ENCODE measurements at regions not wholly inside any gene's neighbourhood (a gene's known extent, or its start where the extent isn't known, plus 50 kb on each side); places are given as distances from the start of the nearest gene placed in this dataset.

DNA sequence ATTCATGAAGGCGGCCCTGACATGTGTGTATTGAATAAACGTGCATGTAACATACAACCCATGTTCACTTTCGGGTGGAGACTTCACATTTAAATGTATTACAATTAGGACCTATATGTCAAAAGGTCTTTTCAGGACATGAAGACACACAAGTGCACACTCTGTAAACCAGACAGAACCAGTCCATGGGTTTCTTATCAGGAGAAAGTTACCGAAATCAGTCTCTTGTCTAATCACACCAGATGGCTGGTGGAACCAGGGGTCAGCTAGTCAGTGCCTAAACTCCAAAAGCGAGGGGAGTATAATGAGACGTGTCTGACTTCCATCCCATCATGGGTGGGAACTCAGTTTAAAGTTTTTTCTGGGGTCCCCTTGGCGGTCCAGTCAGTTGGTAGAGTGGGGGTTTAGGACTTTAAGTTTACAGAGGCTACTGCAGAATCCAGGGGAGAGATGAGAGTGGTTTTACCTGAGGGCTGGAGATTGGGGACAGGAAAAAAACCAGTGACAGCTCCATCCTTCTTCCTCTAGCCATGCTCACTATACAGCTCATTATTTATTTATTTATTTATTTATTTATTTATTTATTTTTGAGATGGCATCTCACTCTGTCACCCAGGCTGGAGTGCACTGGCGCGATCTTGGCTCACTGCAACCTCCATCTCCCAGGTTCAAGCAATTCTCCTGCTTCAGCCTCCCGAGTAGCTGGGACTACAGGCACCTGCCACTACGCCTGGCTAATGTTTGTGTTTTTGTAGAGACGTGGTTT, 251.3 kb upstream of the LYZL1 start:
- no peak for DNase-seq
- CTCF ChIA-PET: no interaction called here

DNA sequence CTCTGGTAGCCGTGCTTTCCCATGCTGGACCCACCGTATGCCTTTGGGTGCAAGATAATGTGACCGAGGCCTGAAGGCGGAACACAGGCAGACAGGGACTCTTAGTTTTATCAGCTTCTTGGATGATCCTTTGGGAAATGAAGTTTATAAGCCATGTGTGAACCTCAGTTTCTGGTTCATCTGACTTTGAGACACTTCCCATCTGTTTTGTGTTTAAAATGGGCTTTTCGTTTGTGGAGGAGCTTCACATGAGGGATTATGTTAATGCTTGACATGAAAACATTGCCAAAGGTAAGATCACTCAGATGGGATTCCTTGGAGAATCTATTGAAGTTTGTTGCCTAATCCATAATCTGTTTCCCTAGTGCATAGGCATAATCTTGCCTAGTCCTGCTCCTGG, 249.8 kb upstream of the LYZL1 start:
- H3K27me3 Mint-ChIP-seq: peaks cover 2% of the 10 kb centered on the region
- ATAC-seq: no peak
- peaks cover 2% of the 10 kb centered on the region for H3K9me3 Mint-ChIP-seq (ENCODE audit: low read depth)
- H3K36me3 Mint-ChIP-seq: no peaks in the 10 kb centered on the region
- CTCF ChIA-PET: no interaction called here
- H3K4me1 Mint-ChIP-seq: peaks cover 3% of the 10 kb centered on the region
- DNase-seq: no peak
- no peak overlapping the region for H3K27ac Mint-ChIP-seq
- no peak overlapping the region for H3K4me3 Mint-ChIP-seq

More for the DNA sequence above, 251.3 kb upstream of the LYZL1 start:
- Mint-ChIP-seq H3K9me3 (ENCODE audit: low read depth) (peaks cover 2% of the 10 kb centered on the region), H3K27ac (no peak overlapping the region), H3K4me3 (no peak overlapping the region), H3K36me3 (no peaks in the 10 kb centered on the region), H3K27me3 (no peaks in the 10 kb centered on the region), H3K4me1 (peaks cover 3% of the 10 kb centered on the region)
- ATAC-seq: no peak

DNA sequence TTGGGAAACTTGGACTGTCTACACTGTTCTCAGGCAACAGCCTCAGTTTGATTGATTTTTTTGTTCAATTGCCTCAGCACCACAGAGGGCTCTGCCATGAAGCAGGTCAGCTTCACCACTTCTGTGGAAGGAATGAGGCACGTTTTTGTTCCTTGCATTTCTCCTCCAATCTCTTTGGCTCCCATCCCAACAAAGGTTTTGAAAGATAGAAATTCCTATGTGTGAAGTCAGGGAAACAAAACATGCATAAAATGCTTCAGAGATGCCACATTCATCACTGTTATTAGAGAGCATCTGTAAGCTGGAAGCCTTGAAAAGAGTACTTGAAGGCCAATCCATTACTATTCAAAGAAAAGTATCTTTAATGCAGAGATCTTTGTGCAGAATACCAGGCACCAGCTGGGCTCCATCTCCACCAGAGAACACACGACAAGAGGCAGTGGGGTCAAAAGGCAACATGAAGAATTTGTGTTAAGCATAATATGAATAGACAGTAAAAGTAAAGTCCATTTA, 249.1 kb upstream of the LYZL1 start:
- CTCF ChIA-PET: no interaction called here
- H3K36me3 Mint-ChIP-seq: no peaks in the 10 kb centered on the region
- peaks cover 2% of the 10 kb centered on the region for H3K27me3 Mint-ChIP-seq
- H3K4me1 Mint-ChIP-seq: peaks cover 3% of the 10 kb centered on the region
- DNase-seq (no peak), ATAC-seq (no peak)
- peaks cover 2% of the 10 kb centered on the region for H3K9me3 Mint-ChIP-seq (ENCODE audit: low read depth)
- no peak overlapping the region for H3K27ac Mint-ChIP-seq
- no peak overlapping the region for H3K4me3 Mint-ChIP-seq

DNA sequence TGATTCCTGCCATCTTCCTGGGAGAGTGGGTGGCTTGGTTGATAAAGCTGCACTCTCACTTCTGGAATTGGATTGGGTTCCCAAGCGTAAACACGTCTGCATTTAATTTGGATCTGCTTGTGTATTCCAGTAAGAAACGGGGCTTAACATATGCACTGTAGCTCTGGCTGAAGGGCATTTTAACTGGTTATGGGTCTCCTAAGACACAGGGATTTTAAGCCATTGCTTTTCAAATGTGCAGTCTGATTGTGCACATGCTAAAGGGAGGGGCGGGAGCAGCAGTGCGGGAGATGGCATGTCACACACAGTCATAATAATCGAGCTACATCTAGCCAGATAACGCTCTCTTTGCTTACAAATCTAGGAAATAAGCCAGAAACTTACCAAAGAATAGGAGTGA, 247.3 kb upstream of the LYZL1 start:
- H3K9me3 Mint-ChIP-seq (ENCODE audit: low read depth): peaks cover 2% of the 10 kb centered on the region
- ATAC-seq: no peak

DNA sequence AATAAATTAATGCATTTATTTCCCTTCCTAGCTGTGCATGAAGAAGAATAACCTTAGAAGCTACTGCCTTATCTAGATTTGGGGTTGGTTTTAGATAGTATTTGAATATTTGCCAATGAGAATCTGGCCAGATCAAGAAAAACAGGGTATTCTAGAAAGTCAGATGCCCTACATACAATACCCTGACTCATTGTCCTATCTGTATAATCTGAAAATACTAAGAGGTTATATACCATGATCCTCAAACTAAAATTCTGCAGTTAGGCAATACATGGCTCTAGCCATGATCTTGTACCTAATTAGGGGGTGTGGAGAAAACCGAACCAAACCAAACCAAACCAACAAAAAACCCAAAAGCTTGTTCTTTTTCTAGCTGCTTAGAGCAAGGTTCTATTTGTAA, 240.4 kb upstream of the LYZL1 start:
- no peaks in the 10 kb centered on the region for H3K36me3 Mint-ChIP-seq
- no peak overlapping the region for H3K4me3 Mint-ChIP-seq
- ATAC-seq (no peak), DNase-seq (no peak)
- H3K27ac Mint-ChIP-seq: no peak overlapping the region
- no peaks in the 10 kb centered on the region for H3K4me1 Mint-ChIP-seq
- CTCF ChIA-PET: no interaction called here
- H3K9me3 Mint-ChIP-seq (ENCODE audit: low read depth): no peaks in the 10 kb centered on the region
- no peaks in the 10 kb centered on the region for H3K27me3 Mint-ChIP-seq

More for the DNA sequence above, 247.3 kb upstream of the LYZL1 start:
- H3K4me1 Mint-ChIP-seq: peaks cover 3% of the 10 kb centered on the region
- no peak for DNase-seq
- no peak overlapping the region for H3K27ac Mint-ChIP-seq
- no peaks in the 10 kb centered on the region for H3K36me3 Mint-ChIP-seq
- no peak overlapping the region for H3K4me3 Mint-ChIP-seq
- CTCF ChIA-PET: interaction anchor here (1.4 kb wide), 1 partner anchor 378 kb away, joined by 4 read pairs; no protein-coding TSS in a partner anchor
- peaks cover 2% of the 10 kb centered on the region for H3K27me3 Mint-ChIP-seq

DNA sequence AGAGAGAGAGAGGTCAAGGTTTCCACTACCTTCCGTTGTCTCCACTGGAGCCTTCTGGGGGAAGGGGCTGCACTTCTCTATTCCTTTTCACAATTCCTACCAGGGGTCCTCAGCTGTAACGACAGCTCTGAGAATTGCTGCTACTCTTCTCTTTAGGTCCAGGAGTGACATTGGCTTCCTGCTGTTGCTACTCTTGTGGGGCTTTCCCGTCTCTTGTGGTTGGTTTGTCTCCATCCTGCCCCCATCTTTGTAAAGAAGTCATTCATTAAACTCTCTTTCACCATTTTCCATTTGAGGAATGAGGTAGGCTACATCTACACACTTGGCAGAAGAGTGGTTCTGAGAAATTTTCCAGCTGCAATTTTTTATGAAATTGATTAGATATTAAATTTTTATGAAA, 238.8 kb upstream of the LYZL1 start:
- Mint-ChIP-seq H3K4me1 (no peaks in the 10 kb centered on the region), H3K4me3 (no peak overlapping the region), H3K27me3 (no peaks in the 10 kb centered on the region), H3K36me3 (no peaks in the 10 kb centered on the region), H3K9me3 (ENCODE audit: low read depth) (no peaks in the 10 kb centered on the region), H3K27ac (no peak overlapping the region)
- DNase-seq (no peak), ATAC-seq (no peak)
- CTCF ChIA-PET: no interaction called here

DNA sequence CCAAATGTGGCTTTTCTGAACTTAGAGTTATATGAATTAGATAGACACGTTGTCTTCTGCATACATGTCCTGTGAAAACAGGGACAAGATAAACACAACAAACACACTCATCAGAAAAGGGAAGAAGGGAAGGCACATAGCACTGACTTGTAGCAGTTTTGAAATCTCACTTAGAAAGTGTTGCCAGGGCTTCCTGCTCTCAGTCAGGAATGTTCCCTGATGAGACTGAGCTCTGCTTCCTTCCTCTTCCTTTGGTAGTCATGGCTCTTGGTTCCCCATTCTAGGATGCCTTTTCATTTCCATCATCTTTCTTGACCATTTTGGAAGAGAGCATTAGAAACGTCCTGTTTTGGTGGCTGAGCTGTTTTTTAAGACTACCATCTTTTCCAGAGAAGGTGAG, 233.8 kb upstream of the LYZL1 start:
- no peaks in the 10 kb centered on the region for H3K36me3 Mint-ChIP-seq

DNA sequence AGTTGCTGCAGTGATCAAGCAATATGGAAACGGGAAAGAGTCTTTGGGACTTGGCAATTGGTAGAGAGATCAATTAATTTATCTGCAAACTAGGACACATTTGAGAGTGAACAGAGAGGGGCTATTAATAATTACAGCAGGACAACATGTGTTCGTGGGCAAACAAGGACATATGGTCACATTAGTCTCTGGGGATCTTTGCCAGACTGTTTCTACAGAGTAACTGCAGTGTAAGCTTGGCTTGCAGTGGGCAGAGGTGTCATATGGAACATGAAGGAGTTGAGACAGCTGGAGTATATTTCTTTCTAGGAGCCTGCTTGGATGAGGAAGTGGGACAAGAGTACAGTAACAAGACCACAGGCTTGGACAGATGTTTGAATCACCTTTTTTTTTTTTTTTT, 232.1 kb upstream of the LYZL1 start:
- DNase-seq (no peak), ATAC-seq (no peak)
- Mint-ChIP-seq H3K27me3 (no peaks in the 10 kb centered on the region), H3K9me3 (ENCODE audit: low read depth) (no peaks in the 10 kb centered on the region), H3K4me3 (no peak overlapping the region), H3K4me1 (no peaks in the 10 kb centered on the region), H3K27ac (no peak overlapping the region), H3K36me3 (no peaks in the 10 kb centered on the region)
- CTCF ChIA-PET: no interaction called here

More for the DNA sequence above, 233.8 kb upstream of the LYZL1 start:
- no peak overlapping the region for H3K4me3 Mint-ChIP-seq
- CTCF ChIA-PET: no interaction called here
- no peaks in the 10 kb centered on the region for H3K9me3 Mint-ChIP-seq (ENCODE audit: low read depth)
- DNase-seq (no peak), ATAC-seq (no peak)
- no peak overlapping the region for H3K27ac Mint-ChIP-seq
- no peaks in the 10 kb centered on the region for H3K4me1 Mint-ChIP-seq
- H3K27me3 Mint-ChIP-seq: no peaks in the 10 kb centered on the region

DNA sequence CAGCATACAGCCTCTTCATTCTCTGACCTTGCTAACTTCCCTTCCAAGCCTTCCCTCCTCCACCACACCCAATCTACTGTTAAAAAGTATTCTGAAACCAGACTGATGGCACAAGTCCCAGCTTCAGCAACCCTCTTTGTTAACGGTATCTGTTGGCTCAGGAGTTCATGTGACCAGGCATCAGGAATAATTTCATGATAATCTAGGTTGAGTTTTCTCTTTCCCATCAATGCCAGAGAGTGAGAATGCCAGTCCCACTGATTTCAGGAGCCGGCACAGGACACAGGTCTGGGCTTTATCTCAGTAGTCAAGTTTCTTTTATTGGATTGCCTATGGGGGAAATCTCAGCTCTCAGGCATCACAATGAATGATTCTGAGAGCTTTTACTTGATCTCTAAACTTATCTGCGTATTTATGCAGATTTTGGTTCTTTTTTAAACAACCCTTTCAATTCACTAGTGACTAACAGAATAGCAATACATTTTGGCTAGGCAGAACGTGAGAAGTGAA, 231.0 kb upstream of the LYZL1 start:
- no peak overlapping the region for H3K27ac Mint-ChIP-seq
- H3K4me3 Mint-ChIP-seq: no peak overlapping the region
- CTCF ChIA-PET: no interaction called here
- H3K27me3 Mint-ChIP-seq: no peaks in the 10 kb centered on the region
- ATAC-seq: no peak
- no peaks in the 10 kb centered on the region for H3K4me1 Mint-ChIP-seq
- no peaks in the 10 kb centered on the region for H3K9me3 Mint-ChIP-seq (ENCODE audit: low read depth)
- H3K36me3 Mint-ChIP-seq: no peaks in the 10 kb centered on the region
- no peak for DNase-seq

DNA sequence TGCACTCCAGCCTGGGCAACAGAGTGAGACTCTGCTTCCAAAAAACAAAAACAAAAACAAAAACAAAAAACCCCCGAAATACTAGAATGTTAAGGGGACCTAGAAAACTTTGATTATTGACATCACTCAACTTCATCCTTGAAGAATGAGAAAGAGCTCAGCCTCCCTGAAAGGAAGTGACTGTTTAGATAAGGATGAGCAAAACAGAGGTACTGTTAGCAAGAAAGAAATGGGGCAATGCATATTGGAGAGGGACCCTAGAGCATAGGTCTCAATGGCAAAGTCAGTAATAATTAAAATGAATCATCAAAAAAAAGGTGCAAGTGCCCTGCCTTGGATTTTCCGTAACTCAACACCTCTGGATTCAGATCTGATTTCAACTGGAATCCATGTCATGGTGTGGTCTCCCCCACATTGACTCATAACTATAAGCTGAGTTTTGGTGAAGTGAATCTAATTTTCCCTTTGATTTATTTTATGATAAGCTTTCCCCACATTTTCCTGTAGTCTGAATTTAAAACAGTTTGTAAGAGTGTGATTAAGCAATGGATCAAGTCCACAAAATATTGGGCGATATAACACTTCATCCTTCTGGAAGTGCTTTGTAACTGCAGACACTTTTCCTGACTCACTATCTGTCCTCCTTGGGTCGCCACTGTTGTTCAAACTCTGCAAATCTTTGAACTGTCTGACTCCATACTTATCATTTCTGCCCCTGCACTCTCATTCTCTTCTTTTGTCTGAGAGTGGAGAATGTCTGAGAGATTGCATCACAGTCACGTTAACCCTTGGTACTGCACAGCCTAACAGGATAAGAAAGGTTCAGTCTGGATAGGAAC, 224.8 kb upstream of the LYZL1 start:
- CTCF ChIA-PET: no interaction called here
- H3K36me3 Mint-ChIP-seq: no peaks in the 10 kb centered on the region
- no peak overlapping the region for H3K27ac Mint-ChIP-seq
- no peaks in the 10 kb centered on the region for H3K4me1 Mint-ChIP-seq
- DNase-seq: no peak
- H3K9me3 Mint-ChIP-seq (ENCODE audit: low read depth): no peaks in the 10 kb centered on the region
- ATAC-seq: no peak
- no peaks in the 10 kb centered on the region for H3K27me3 Mint-ChIP-seq
- no peak overlapping the region for H3K4me3 Mint-ChIP-seq

DNA sequence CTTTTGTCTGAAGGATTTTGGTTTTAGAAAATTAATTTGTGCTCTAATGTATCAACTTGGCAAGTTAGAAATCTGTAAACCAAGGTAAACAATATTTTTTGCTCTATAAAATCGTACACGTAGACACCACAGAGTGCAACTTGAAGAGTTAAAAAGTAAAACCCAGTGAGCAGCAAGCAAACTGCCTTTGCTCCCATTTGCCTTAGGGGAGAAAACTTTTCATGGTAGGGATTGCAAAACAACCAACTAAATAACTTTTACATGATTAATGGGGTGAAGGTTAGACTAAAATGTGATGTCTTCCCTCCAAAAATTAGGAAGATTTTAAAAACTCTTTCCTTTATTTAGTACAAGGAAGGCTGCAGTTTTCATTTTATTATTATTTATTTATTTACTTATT, 224.2 kb upstream of the LYZL1 start:
- DNase-seq (no peak), ATAC-seq (no peak)
- Mint-ChIP-seq H3K4me1 (no peaks in the 10 kb centered on the region), H3K36me3 (no peaks in the 10 kb centered on the region), H3K9me3 (ENCODE audit: low read depth) (no peaks in the 10 kb centered on the region), H3K27me3 (no peaks in the 10 kb centered on the region), H3K4me3 (no peak overlapping the region), H3K27ac (no peak overlapping the region)
- CTCF ChIA-PET: no interaction called here

DNA sequence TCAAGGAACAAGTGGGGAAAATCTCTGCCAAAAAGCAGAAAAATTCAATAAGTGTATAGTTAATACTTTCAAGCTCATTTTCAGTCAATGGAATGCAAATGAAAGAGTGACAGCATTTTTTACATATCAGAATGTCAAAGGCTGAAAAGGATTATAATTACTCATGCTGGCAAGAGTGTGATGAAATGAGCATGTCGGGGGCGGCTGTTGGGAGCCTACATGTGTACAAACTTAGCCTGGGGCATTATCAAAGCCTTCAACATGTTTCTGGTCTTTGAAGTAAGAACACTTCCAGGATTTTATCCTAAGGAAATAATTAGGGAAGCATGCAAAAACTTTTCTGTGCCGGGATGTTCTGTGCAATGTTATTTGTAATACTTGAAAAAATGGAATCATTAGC, 221.7 kb upstream of the LYZL1 start:
- DNase-seq: no peak
- H3K4me3 Mint-ChIP-seq: no peak overlapping the region
- no peaks in the 10 kb centered on the region for H3K36me3 Mint-ChIP-seq
- H3K27ac Mint-ChIP-seq: no peak overlapping the region
- no peaks in the 10 kb centered on the region for H3K9me3 Mint-ChIP-seq (ENCODE audit: low read depth)
- no peaks in the 10 kb centered on the region for H3K27me3 Mint-ChIP-seq
- ATAC-seq: no peak
- no peaks in the 10 kb centered on the region for H3K4me1 Mint-ChIP-seq
- CTCF ChIA-PET: no interaction called here

DNA sequence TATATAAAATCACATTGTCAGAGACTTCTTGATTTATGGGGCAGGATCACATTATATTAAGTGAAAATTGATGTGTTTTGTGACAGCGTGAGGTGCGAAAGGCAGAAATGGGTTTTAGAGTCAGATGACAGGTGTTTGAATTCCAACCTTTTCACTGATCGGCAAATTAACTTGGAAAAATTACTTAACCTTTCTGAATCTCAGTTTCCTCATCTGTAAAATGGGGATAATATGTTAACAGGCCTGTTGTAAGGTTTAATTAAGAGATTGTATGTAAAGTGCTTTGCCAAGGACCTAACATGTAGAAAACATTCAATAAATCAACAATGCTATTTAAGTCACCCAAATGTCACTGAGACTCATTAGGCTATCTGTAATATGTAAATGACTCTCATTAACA, 221.2 kb upstream of the LYZL1 start:
- no peak for DNase-seq
- CTCF ChIA-PET: no interaction called here
- Mint-ChIP-seq H3K36me3 (no peaks in the 10 kb centered on the region), H3K27me3 (no peaks in the 10 kb centered on the region), H3K9me3 (ENCODE audit: low read depth) (no peaks in the 10 kb centered on the region), H3K27ac (no peak overlapping the region), H3K4me3 (no peak overlapping the region), H3K4me1 (no peaks in the 10 kb centered on the region)
- ATAC-seq: no peak

DNA sequence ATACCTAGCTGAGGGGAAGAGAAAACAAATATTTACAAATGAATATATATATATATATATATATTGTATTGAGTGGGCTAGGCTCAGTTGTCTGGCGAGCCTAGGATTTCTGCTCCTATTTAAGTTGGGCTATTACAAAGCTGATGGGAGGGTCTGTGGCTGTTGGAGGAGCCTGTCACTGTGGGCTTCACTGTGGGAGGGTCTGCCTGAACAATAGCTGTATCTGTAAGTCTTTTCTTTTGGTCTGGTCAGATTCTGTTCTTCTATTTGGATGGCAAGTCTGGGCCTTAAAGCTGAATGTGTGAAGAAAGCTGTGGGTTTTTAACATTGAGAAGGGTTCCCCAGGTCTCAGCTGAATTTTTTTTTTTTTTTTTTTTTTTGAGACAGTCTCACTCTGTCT, 220.6 kb upstream of the LYZL1 start:
- Mint-ChIP-seq H3K4me3 (no peak overlapping the region), H3K9me3 (ENCODE audit: low read depth) (no peaks in the 10 kb centered on the region), H3K36me3 (no peaks in the 10 kb centered on the region), H3K4me1 (no peaks in the 10 kb centered on the region), H3K27me3 (no peaks in the 10 kb centered on the region), H3K27ac (no peak overlapping the region)
- ATAC-seq (no peak), DNase-seq (no peak)
- CTCF ChIA-PET: no interaction called here

Data from activated CD8-positive, alpha-beta memory T cell treated with anti-CD3 and anti-CD28 coated beads, Interleukin-2, amount 10 ng/mL, durations not matched to agents 7 days and 5 days (primary cell).